ENCODE measurements at regions not wholly inside any gene's neighbourhood (a gene's known extent, or its start where the extent isn't known, plus 50 kb on each side); places are given as distances from the start of the nearest gene placed in this dataset.

- no peak for TF ChIP-seq PHF20 (IDR thresholded peaks at IDR 0.05; ENCODE audit: partially characterized antibody)
- TF ChIP-seq SIN3A (IDR thresholded peaks at IDR 0.05; ENCODE audit: borderline replicate concordance in 2 of 2, control insufficient read depth in 1 of 2, low read depth in 2 of 2, low read length in 2 of 2): no peak
- no peak for TF ChIP-seq MAZ (CRISPR knock-in tag; conservative IDR thresholded peaks at IDR 0.05 in 1 of 2, IDR thresholded peaks at IDR 0.05 in 1 of 2)
- TF ChIP-seq ZFX (CRISPR knock-in tag; IDR thresholded peaks at IDR 0.05): no peak
- no peak for TF ChIP-seq CREM (IDR thresholded peaks at IDR 0.05; ENCODE audit: low read depth)
- TF ChIP-seq TBL1XR1 (IDR thresholded peaks at IDR 0.05; ENCODE audit: low read length in 2 of 2): no peak
- TF ChIP-seq SMC3 (conservative IDR thresholded peaks at IDR 0.05; ENCODE audit: insufficient read depth, low read depth, low read length): no peak
- no peak for TF ChIP-seq KAT8 (IDR thresholded peaks at IDR 0.05; ENCODE audit: low read depth)
- no peak for TF ChIP-seq HDAC6 (IDR thresholded peaks at IDR 0.05; ENCODE audit: low read depth, low read length)
- no peak for TF ChIP-seq IFI16 (CRISPR knock-in tag; IDR thresholded peaks at IDR 0.05)
- TF ChIP-seq ETS1 (conservative IDR thresholded peaks at IDR 0.05; ENCODE audit: control insufficient read depth, low read depth, low read length): no peak
- TF ChIP-seq KLF16 (IDR thresholded peaks at IDR 0.05): no peak
- TF ChIP-seq NR2C1 (IDR thresholded peaks at IDR 0.05): no peak
- TF ChIP-seq NR2C1 (tag; IDR thresholded peaks at IDR 0.05): no peak
These were observed 126.9 kb upstream of the PLPPR5 start for GRCh38 chr1:99131546-99131945.

Data from K562 (cell line).